ENCODE measurements at regions not wholly inside any gene's neighbourhood (a gene's known extent, or its start where the extent isn't known, plus 50 kb on each side); places are given as distances from the start of the nearest gene placed in this dataset.

DNA sequence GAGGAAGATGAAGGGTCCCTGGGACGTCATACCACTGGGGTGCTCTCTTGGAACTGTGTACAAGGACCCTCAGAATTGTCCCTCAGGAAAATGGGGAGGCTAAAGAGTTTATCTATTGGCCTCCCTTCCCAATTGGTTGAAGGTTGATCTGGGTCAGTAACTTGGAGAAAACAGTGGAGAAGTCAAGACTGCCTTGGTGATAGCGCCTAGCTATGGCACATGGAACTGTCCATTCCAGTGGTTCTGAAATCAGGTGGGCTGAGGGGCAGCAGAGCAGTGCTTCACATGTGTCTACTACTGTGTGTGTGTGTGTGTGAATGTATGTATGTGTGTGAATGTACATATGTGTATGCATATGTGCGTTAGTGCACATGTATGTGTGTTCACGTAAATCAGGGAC lies 316.1 kb downstream of the AACS start:
- TF ChIP-seq, protein P1, sequence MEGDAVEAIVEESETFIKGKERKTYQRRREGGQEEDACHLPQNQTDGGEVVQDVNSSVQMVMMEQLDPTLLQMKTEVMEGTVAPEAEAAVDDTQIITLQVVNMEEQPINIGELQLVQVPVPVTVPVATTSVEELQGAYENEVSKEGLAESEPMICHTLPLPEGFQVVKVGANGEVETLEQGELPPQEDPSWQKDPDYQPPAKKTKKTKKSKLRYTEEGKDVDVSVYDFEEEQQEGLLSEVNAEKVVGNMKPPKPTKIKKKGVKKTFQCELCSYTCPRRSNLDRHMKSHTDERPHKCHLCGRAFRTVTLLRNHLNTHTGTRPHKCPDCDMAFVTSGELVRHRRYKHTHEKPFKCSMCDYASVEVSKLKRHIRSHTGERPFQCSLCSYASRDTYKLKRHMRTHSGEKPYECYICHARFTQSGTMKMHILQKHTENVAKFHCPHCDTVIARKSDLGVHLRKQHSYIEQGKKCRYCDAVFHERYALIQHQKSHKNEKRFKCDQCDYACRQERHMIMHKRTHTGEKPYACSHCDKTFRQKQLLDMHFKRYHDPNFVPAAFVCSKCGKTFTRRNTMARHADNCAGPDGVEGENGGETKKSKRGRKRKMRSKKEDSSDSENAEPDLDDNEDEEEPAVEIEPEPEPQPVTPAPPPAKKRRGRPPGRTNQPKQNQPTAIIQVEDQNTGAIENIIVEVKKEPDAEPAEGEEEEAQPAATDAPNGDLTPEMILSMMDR (IDR thresholded peaks at IDR 0.05), result no peak
- TF ChIP-seq POLR2A (IDR thresholded peaks at IDR 0.05), result no peak
